H1 (cell line): ENCODE measurements at regions not wholly inside any gene's neighbourhood (a gene's known extent, or its start where the extent isn't known, plus 50 kb on each side); places are given as distances from the start of the nearest gene placed in this dataset.

ENCODE experiments used
- EZH2 ChIP-seq: fragments of 200-600 bp; sonication (generic); IDR thresholded peaks from 2 replicates; pipeline ENCODE4 v1.7.1; 2012; ENCODE audit warnings: low read depth, mild to moderate bottlenecking, moderate library complexity, low read length, inconsistent platforms; ENCODE audit not compliant: severe bottlenecking
- PHF8 ChIP-seq: fragments of 200-600 bp; sonication (generic); conservative IDR thresholded peaks from 2 replicates; pipeline ENCODE4 v1.7.1; 2012; ENCODE audit warnings: low read depth, mild to moderate bottlenecking, inconsistent platforms, low read length, moderate library complexity
- POLR2AphosphoS5 ChIP-seq: IDR thresholded peaks from 2 replicates; pipeline ENCODE4 v1.6.1; 2011; ENCODE audit warnings: low read depth, low read length
- SIN3A ChIP-seq, 2 experiments: IDR thresholded peaks in 1 of 2; conservative IDR thresholded peaks in 1 of 2; 2 replicates each; pipeline ENCODE4 v1.6.1; 2011 to 2012; ENCODE audit warnings: low read length in 2 of 2, improper control_type of control experiment in 1 of 2, low read depth in 1 of 2, mild to moderate bottlenecking in 1 of 2
- TF ChIP-seq, protein P1 (sequence below): IDR thresholded peaks from 2 replicates; pipeline ENCODE4 v1.6.1; 2012; ENCODE audit warnings: inconsistent platforms
- TF ChIP-seq, protein P2 (sequence below), 3 experiments: IDR thresholded peaks; 1 replicate in 2 of 3; 2 replicates in 1 of 3; pipeline versions ENCODE4 v1.5.1 to v1.6.1; 2011; ENCODE audit warnings: low read length in 3 of 3, mild to moderate bottlenecking in 3 of 3, inconsistent platforms in 2 of 3, low read depth in 1 of 3, moderate library complexity in 1 of 3; ENCODE audit not compliant: insufficient read depth in 1 of 3; ENCODE audit errors: control extremely low read depth in 1 of 3

DNA sequence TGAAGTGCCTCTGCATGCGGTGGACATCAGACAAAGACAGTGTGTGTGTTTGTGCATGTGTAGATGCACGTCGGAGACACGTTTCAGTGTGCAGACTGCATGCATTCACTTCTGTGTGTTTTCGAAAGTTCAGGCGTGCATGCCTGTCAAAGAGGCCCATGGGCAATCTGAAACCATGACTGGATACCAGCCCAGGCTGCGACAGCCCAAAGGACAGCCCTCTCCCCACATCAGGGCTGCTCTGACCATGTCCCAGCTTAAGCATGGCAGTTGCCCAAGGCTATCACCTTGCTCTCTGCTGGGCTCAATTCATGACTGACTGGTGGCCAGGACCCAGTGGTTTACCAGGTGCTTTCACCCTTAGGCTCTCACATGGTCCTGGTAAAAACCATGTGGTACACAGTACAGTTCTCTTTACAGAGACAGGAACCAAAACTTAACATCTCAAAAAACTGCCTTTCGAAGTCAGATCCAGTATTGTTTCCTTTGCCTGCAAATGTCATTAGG lies 423.7 kb upstream of the CADM1 start:
- TF ChIP-seq EZH2, result no peak
- TF ChIP-seq, protein P1, sequence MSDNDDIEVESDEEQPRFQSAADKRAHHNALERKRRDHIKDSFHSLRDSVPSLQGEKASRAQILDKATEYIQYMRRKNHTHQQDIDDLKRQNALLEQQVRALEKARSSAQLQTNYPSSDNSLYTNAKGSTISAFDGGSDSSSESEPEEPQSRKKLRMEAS, result no peak
- no peak for TF ChIP-seq SIN3A (conservative IDR thresholded peaks at IDR 0.05 in 1 of 2, IDR thresholded peaks at IDR 0.05 in 1 of 2; ENCODE audit: low read depth in 1 of 2, low read length in 2 of 2)
- no peak for TF ChIP-seq POLR2AphosphoS5
- TF ChIP-seq, protein P2, sequence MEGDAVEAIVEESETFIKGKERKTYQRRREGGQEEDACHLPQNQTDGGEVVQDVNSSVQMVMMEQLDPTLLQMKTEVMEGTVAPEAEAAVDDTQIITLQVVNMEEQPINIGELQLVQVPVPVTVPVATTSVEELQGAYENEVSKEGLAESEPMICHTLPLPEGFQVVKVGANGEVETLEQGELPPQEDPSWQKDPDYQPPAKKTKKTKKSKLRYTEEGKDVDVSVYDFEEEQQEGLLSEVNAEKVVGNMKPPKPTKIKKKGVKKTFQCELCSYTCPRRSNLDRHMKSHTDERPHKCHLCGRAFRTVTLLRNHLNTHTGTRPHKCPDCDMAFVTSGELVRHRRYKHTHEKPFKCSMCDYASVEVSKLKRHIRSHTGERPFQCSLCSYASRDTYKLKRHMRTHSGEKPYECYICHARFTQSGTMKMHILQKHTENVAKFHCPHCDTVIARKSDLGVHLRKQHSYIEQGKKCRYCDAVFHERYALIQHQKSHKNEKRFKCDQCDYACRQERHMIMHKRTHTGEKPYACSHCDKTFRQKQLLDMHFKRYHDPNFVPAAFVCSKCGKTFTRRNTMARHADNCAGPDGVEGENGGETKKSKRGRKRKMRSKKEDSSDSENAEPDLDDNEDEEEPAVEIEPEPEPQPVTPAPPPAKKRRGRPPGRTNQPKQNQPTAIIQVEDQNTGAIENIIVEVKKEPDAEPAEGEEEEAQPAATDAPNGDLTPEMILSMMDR (IDR thresholded peaks at IDR 0.05; ENCODE audit: control extremely low read depth in 1 of 3, insufficient read depth in 1 of 3, low read depth in 1 of 3, low read length in 3 of 3), result no peak
- no peak for TF ChIP-seq PHF8
